Hepatocyte (in vitro differentiated cells): ENCODE measurements at regions not wholly inside any gene's neighbourhood (a gene's known extent, or its start where the extent isn't known, plus 50 kb on each side); places are given as distances from the start of the nearest gene placed in this dataset.

ENCODE experiments used
- DNase-seq: peaks from one replicate; pipeline ENCODE4 v3.0.0-alpha.2; 2016; ENCODE audit warnings: low spot score
- H2AFZ ChIP-seq: fragments of 200-600 bp; sonication (generic); 2 replicates; pipeline ENCODE4 v1.6.0; 2016; ENCODE audit warnings: antibody characterized with exemption, mild to moderate bottlenecking
- H3K27ac ChIP-seq: fragments of 200-600 bp; sonication (generic); 2 replicates; pipeline ENCODE4 v1.5.1; 2016; ENCODE audit warnings: mild to moderate bottlenecking
- H3K27me3 ChIP-seq: fragments of 200-600 bp; sonication (generic); 2 replicates; pipeline ENCODE4 v1.6.1; 2016
- H3K36me3 ChIP-seq: fragments of 200-600 bp; sonication (generic); replicated peaks from 2 replicates; pipeline ENCODE4 v1.5.1; 2016; ENCODE audit warnings: low read depth; ENCODE audit not compliant: insufficient read depth
- H3K4me1 ChIP-seq: fragments of 200-600 bp; sonication (generic); 2 replicates; pipeline ENCODE4 v1.5.1; 2016; ENCODE audit warnings: mild to moderate bottlenecking, moderate library complexity; ENCODE audit not compliant: insufficient read depth
- H3K4me2 ChIP-seq: fragments of 200-600 bp; sonication (generic); 2 replicates; pipeline ENCODE4 v1.6.0; 2016
- H3K4me3 ChIP-seq: fragments of 200-600 bp; sonication (generic); 2 replicates; pipeline ENCODE4 v1.5.1; 2016; ENCODE audit warnings: mild to moderate bottlenecking
- H3K79me2 ChIP-seq: fragments of 200-600 bp; sonication (generic); 2 replicates; pipeline ENCODE4 v1.6.0; 2017; ENCODE audit warnings: mild to moderate bottlenecking
- H3K9me2 ChIP-seq: fragments of 200-600 bp; sonication (generic); replicated peaks from 2 replicates; pipeline ENCODE4 v1.6.0; 2017; ENCODE audit warnings: mild to moderate bottlenecking; ENCODE audit not compliant: insufficient read depth
- H3K9me3 ChIP-seq: fragments of 200-600 bp; sonication (generic); 2 replicates; pipeline ENCODE4 v1.5.1; 2016; ENCODE audit warnings: low read depth, mild to moderate bottlenecking
- H4K20me1 ChIP-seq: fragments of 200-600 bp; sonication (generic); 2 replicates; pipeline ENCODE4 v1.6.0; 2016; ENCODE audit warnings: mild to moderate bottlenecking; ENCODE audit not compliant: insufficient read depth, poor library complexity, severe bottlenecking
- CTCF ChIP-seq: fragments of 200-600 bp; sonication (generic); IDR thresholded peaks from 2 replicates; pipeline ENCODE4 v1.5.1; 2016; ENCODE audit warnings: antibody characterized with exemption, mild to moderate bottlenecking; ENCODE audit not compliant: poor library complexity
- EZH2 ChIP-seq: fragments of 200-600 bp; sonication (generic); IDR thresholded peaks from 2 replicates; pipeline ENCODE4 v1.6.1; 2016; ENCODE audit warnings: antibody characterized with exemption, mild to moderate bottlenecking, borderline replicate concordance
- EZH2phosphoT487 ChIP-seq: fragments of 200-600 bp; sonication (generic); IDR thresholded peaks from one replicate; pipeline ENCODE4 v1.6.1; 2018; ENCODE audit warnings: antibody characterized with exemption, mild to moderate bottlenecking, low read depth, moderate library complexity; ENCODE audit not compliant: unreplicated experiment, severe bottlenecking
- WGBS: methylation state at CpG from one replicate; pipeline ENCODE4 v1.1.6; 2016; ENCODE audit warnings: low lambda C conversion rate; ENCODE audit errors: missing lambda C conversion rate; 5-methylcytosine and 5-hydroxymethylcytosine counted together

- Histone ChIP-seq H3K79me2 (no peaks in the 10 kb centered on the region), H3K36me3 (no peaks in the 10 kb centered on the region), H3K4me2 (no peak overlapping the region), H3K27ac (no peak overlapping the region), H3K4me1 (no peaks in the 10 kb centered on the region), H3K27me3 (peaks cover 28% of the 10 kb centered on the region), H3K9me2 (no peaks in the 10 kb centered on the region), H4K20me1 (no peaks in the 10 kb centered on the region), H2AFZ (no peak overlapping the region), H3K4me3 (no peak overlapping the region), H3K9me3 (no peaks in the 10 kb centered on the region)
- WGBS: 91% methylated on average over 13 of the region's 13 CpGs
- DNase-seq: no peak
- TF ChIP-seq EZH2phosphoT487: no peak
- TF ChIP-seq CTCF: no peak
- no peak for TF ChIP-seq EZH2
Measured at GRCh38 chr4:159506801-159507517, 404.1 kb downstream of the RAPGEF2 start.

GRCh38 chr4:159508917-159509500 is 406.1 kb downstream of the RAPGEF2 start:
- no peak overlapping the region for H3K4me3 ChIP-seq
- no peak for DNase-seq
- no peaks in the 10 kb centered on the region for H3K9me2 ChIP-seq
- H4K20me1 ChIP-seq: no peaks in the 10 kb centered on the region
- H3K27me3 ChIP-seq: peaks cover 14% of the 10 kb centered on the region
- H3K9me3 ChIP-seq: no peaks in the 10 kb centered on the region
- 63% methylated on average over 6 of the region's 6 CpGs for WGBS
- no peaks in the 10 kb centered on the region for H3K36me3 ChIP-seq
- no peak overlapping the region for H3K4me2 ChIP-seq
- H2AFZ ChIP-seq: no peak overlapping the region
- no peaks in the 10 kb centered on the region for H3K79me2 ChIP-seq
- no peak overlapping the region for H3K27ac ChIP-seq
- H3K4me1 ChIP-seq: no peaks in the 10 kb centered on the region
- no peak for TF ChIP-seq CTCF
- TF ChIP-seq EZH2: no peak
- no peak for TF ChIP-seq EZH2phosphoT487

- no peak overlapping the region for H3K4me3 ChIP-seq
- H3K9me3 ChIP-seq: no peaks in the 10 kb centered on the region
- TF ChIP-seq EZH2: no peak
- no peak for TF ChIP-seq CTCF
- no peak for TF ChIP-seq EZH2phosphoT487
- H4K20me1 ChIP-seq: no peaks in the 10 kb centered on the region
- H3K27ac ChIP-seq: no peak overlapping the region
- H3K27me3 ChIP-seq: no peaks in the 10 kb centered on the region
- no peaks in the 10 kb centered on the region for H3K9me2 ChIP-seq
- H3K4me2 ChIP-seq: no peak overlapping the region
- H3K36me3 ChIP-seq: no peaks in the 10 kb centered on the region
- H2AFZ ChIP-seq: no peak overlapping the region
- no peaks in the 10 kb centered on the region for H3K4me1 ChIP-seq
- no peak for DNase-seq
- H3K79me2 ChIP-seq: no peaks in the 10 kb centered on the region
Measured at GRCh38 chr4:159512348-159512747, 409.5 kb downstream of the RAPGEF2 start.
